CD14-positive monocyte (primary cell): ENCODE measurements at regions not wholly inside any gene's neighbourhood (a gene's known extent, or its start where the extent isn't known, plus 50 kb on each side); places are given as distances from the start of the nearest gene placed in this dataset.

ENCODE experiments used
- DNase-seq, 3 donors: peaks; one replicate each; pipeline ENCODE4 v3.0.0-alpha.2; 2011 to 2022
- H2AFZ ChIP-seq: 2 replicates; pipeline ENCODE4 v1.6.0; 2012; ENCODE audit warnings: mild to moderate bottlenecking, low read depth, low read length, inconsistent platforms; ENCODE audit not compliant: insufficient read depth, poor library complexity, severe bottlenecking
- H3K27ac ChIP-seq, 2 donors: 1 replicate in 1 of 2; 2 replicates in 1 of 2; pipeline ENCODE4 v1.5.1; 2012 to 2013; ENCODE audit warnings: low read length in 2 of 2, control low read depth in 1 of 2, inconsistent platforms in 1 of 2, low read depth in 1 of 2, mild to moderate bottlenecking in 1 of 2
- H3K27me3 ChIP-seq, 2 donors: one replicate each; pipeline versions ENCODE4 v1.6.0 to v1.6.1; 2011 to 2013; ENCODE audit warnings: low read length in 2 of 2; ENCODE audit not compliant: control insufficient read depth in 2 of 2, insufficient read depth in 2 of 2
- H3K36me3 ChIP-seq, 2 donors: replicated peaks in 1 of 2; 1 replicate in 1 of 2; 2 replicates in 1 of 2; pipeline versions ENCODE4 v1.5.1 to v1.6.1; 2012 to 2013; ENCODE audit warnings: low read length in 2 of 2, control low read depth in 1 of 2, inconsistent platforms in 1 of 2, mild to moderate bottlenecking in 1 of 2; ENCODE audit not compliant: insufficient read depth in 2 of 2, control insufficient read depth in 1 of 2
- H3K4me1 ChIP-seq, 2 donors: 1 replicate in 1 of 2; 2 replicates in 1 of 2; pipeline versions ENCODE4 v1.5.1 to v1.6.1; 2012 to 2013; ENCODE audit warnings: low read length in 2 of 2, control low read depth in 1 of 2, inconsistent platforms in 1 of 2, mild to moderate bottlenecking in 1 of 2, moderate library complexity in 1 of 2; ENCODE audit not compliant: insufficient read depth in 2 of 2, control insufficient read depth in 1 of 2
- H3K4me2 ChIP-seq: replicated peaks from 2 replicates; pipeline ENCODE3; 2012; ENCODE audit warnings: low read length, moderate library complexity, mild to moderate bottlenecking; ENCODE audit not compliant: poor library complexity, severe bottlenecking; ENCODE audit errors: extremely low read depth
- H3K4me3 ChIP-seq, 3 experiments: fragments of 200-600 bp in 1 of 3; sonication (generic) in 1 of 3; replicated peaks in 1 of 3; 1 replicate in 2 of 3; 2 replicates in 1 of 3; pipeline ENCODE4 v1.5.1; 2011 to 2013; ENCODE audit warnings: low read length in 3 of 3, mild to moderate bottlenecking in 3 of 3, control low read depth in 2 of 3, low read depth in 2 of 3, inconsistent platforms in 1 of 3, moderate library complexity in 1 of 3
- H3K79me2 ChIP-seq: 2 replicates; pipeline ENCODE4 v1.6.0; 2012; ENCODE audit warnings: mild to moderate bottlenecking, control low read depth, inconsistent platforms, low read length, moderate library complexity; ENCODE audit not compliant: insufficient read depth
- H3K9ac ChIP-seq: 2 replicates; pipeline ENCODE4 v1.6.0; 2017; ENCODE audit warnings: low read length, mild to moderate bottlenecking; ENCODE audit not compliant: insufficient read depth, poor library complexity, severe bottlenecking
- H3K9me3 ChIP-seq, 2 donors: replicated peaks in 1 of 2; 1 replicate in 1 of 2; 2 replicates in 1 of 2; pipeline versions ENCODE4 v1.5.1 to v1.6.1; 2012 to 2013; ENCODE audit warnings: low read length in 2 of 2, control low read depth in 1 of 2; ENCODE audit not compliant: control insufficient read depth in 1 of 2, insufficient read depth in 1 of 2
- H4K20me1 ChIP-seq: 2 replicates; pipeline ENCODE4 v1.6.0; 2012; ENCODE audit warnings: mild to moderate bottlenecking, low read length, control low read depth, moderate library complexity; ENCODE audit not compliant: insufficient read depth
- H3K27ac Mint-ChIP-seq, 7 donors: one replicate each; pipeline ENCODE4 v1.8.0; 2020; ENCODE audit warnings: mild to moderate bottlenecking in 7 of 7, mixed read lengths in 7 of 7, moderate library complexity in 6 of 7, inconsistent platforms in 2 of 7
- H3K27me3 Mint-ChIP-seq, 3 donors: one replicate each; pipeline ENCODE4 v1.8.0; 2021 to 2022; ENCODE audit warnings: low read depth in 3 of 3, mild to moderate bottlenecking in 3 of 3, mixed read lengths in 3 of 3, moderate library complexity in 3 of 3, inconsistent platforms in 1 of 3
- H3K36me3 Mint-ChIP-seq, 2 donors: one replicate each; pipeline ENCODE4 v1.8.0; 2020; ENCODE audit warnings: mixed read lengths in 2 of 2, inconsistent platforms in 1 of 2, mild to moderate bottlenecking in 1 of 2
- H3K4me1 Mint-ChIP-seq: one replicate; pipeline ENCODE4 v1.8.0; 2020; ENCODE audit warnings: mild to moderate bottlenecking, mixed read lengths
- H3K4me3 Mint-ChIP-seq, 2 donors: one replicate each; pipeline ENCODE4 v1.8.0; 2020; ENCODE audit warnings: mild to moderate bottlenecking in 2 of 2, mixed read lengths in 2 of 2, moderate library complexity in 1 of 2
- H3K9me3 Mint-ChIP-seq, 7 donors: one replicate each; pipeline ENCODE4 v1.8.0; 2020 to 2022; ENCODE audit warnings: mixed read lengths in 7 of 7, mild to moderate bottlenecking in 6 of 7, moderate library complexity in 6 of 7, inconsistent platforms in 2 of 7
- WGBS: methylation state at CpG from one replicate; pipeline ENCODE4 v1.1.5; 2013; ENCODE audit warnings: missing lambda C conversion rate; ENCODE audit not compliant: insufficient coverage; 5-methylcytosine and 5-hydroxymethylcytosine counted together
- intact Hi-C, 2 donors: fragments of 100-400 bp; cut with micrococcal nuclease; formaldehyde crosslinking; loops; one replicate each; pipeline versions ENCODE4 v1.15.0 to v1.15.1; 2023
- TF ChIP-seq, protein P1 (sequence below): fragments of 200-600 bp; IDR thresholded peaks from one replicate; pipeline ENCODE4 v1.8.0; 2022; ENCODE audit warnings: antibody characterized with exemption, mild to moderate bottlenecking

GRCh38 chr6:110550353-110550752, 73.9 kb upstream of the SLC22A16 start:
- no peak overlapping the region for H2AFZ ChIP-seq
- no peak overlapping the region for H3K9ac ChIP-seq
- no peak overlapping the region for H3K27ac ChIP-seq
- peaks cover 2% of the 10 kb centered on the region for H3K4me1 Mint-ChIP-seq
- H3K4me3 ChIP-seq = no peak overlapping the region
- no peaks in the 10 kb centered on the region for H3K36me3 ChIP-seq
- no peaks in the 10 kb centered on the region for H3K36me3 Mint-ChIP-seq
- H3K4me1 ChIP-seq = no peaks in the 10 kb centered on the region
- no peaks in the 10 kb centered on the region for H3K79me2 ChIP-seq
- TF ChIP-seq, protein P1, sequence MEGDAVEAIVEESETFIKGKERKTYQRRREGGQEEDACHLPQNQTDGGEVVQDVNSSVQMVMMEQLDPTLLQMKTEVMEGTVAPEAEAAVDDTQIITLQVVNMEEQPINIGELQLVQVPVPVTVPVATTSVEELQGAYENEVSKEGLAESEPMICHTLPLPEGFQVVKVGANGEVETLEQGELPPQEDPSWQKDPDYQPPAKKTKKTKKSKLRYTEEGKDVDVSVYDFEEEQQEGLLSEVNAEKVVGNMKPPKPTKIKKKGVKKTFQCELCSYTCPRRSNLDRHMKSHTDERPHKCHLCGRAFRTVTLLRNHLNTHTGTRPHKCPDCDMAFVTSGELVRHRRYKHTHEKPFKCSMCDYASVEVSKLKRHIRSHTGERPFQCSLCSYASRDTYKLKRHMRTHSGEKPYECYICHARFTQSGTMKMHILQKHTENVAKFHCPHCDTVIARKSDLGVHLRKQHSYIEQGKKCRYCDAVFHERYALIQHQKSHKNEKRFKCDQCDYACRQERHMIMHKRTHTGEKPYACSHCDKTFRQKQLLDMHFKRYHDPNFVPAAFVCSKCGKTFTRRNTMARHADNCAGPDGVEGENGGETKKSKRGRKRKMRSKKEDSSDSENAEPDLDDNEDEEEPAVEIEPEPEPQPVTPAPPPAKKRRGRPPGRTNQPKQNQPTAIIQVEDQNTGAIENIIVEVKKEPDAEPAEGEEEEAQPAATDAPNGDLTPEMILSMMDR = no peak
- no peaks in the 10 kb centered on the region for H3K27me3 ChIP-seq
- H3K9me3 ChIP-seq = peaks cover 0 to 16% of the 10 kb centered on the region in 2 donors
- 96% methylated on average over 4 of the region's 5 CpGs for WGBS
- H3K9me3 Mint-ChIP-seq = peaks cover 11 to 27% (median 19%) of the 10 kb centered on the region in 7 donors
- H3K4me3 Mint-ChIP-seq = no peak overlapping the region
- no peak overlapping the region for H3K27ac Mint-ChIP-seq
- intact Hi-C loops = no loop called here
- no peak for DNase-seq
- H4K20me1 ChIP-seq = no peaks in the 10 kb centered on the region
- no peak overlapping the region for H3K4me2 ChIP-seq
- peaks cover 1 to 3% (median 2%) of the 10 kb centered on the region in 3 donors for H3K27me3 Mint-ChIP-seq

GRCh38 chr6:110549277-110549676, 72.9 kb upstream of the SLC22A16 start:
- no peaks in the 10 kb centered on the region for H3K36me3 ChIP-seq
- Mint-ChIP-seq H3K27me3 (peaks cover 1 to 3% (median 2%) of the 10 kb centered on the region in 3 donors), H3K4me1 (peaks cover 2% of the 10 kb centered on the region), H3K36me3 (no peaks in the 10 kb centered on the region), H3K27ac (no peak overlapping the region), H3K9me3 (peaks cover 14 to 31% (median 19%) of the 10 kb centered on the region in 7 donors), H3K4me3 (no peak overlapping the region)
- no peak for DNase-seq
- TF ChIP-seq, protein P1 = no peak
- intact Hi-C loops = no loop called here
- H3K27ac ChIP-seq = no peak overlapping the region
- H3K4me1 ChIP-seq = no peaks in the 10 kb centered on the region
- H3K9me3 ChIP-seq = peaks cover 0 to 16% of the 10 kb centered on the region in 2 donors
- no peak overlapping the region for H2AFZ ChIP-seq
- H3K4me2 ChIP-seq = no peak overlapping the region
- H3K79me2 ChIP-seq = no peaks in the 10 kb centered on the region
- H3K9ac ChIP-seq = no peak overlapping the region
- no peaks in the 10 kb centered on the region for H3K27me3 ChIP-seq
- no peak overlapping the region for H3K4me3 ChIP-seq
- 97% methylated on average over 4 of the region's 5 CpGs for WGBS
- H4K20me1 ChIP-seq = no peaks in the 10 kb centered on the region
